OCI-LY1 (cell line): ENCODE measurements at regions not wholly inside any gene's neighbourhood (a gene's known extent, or its start where the extent isn't known, plus 50 kb on each side); places are given as distances from the start of the nearest gene placed in this dataset.

Experiments used
- H2AFZ ChIP-seq: fragments of 200-600 bp; sonication (generic), shearing (Covaris generic); 2 replicates; pipeline ENCODE4 v1.6.0; 2014; ENCODE audit warnings: antibody characterized with exemption, mild to moderate bottlenecking, low read length
- H3F3A ChIP-seq: fragments of 200-600 bp; sonication (generic), shearing (Covaris generic); 2 replicates; pipeline ENCODE4 v1.6.0; 2014; ENCODE audit warnings: mild to moderate bottlenecking, antibody characterized with exemption, low read length, moderate library complexity; ENCODE audit not compliant: insufficient read depth
- H3K27ac ChIP-seq: fragments of 200-600 bp; sonication (generic); 2 replicates; pipeline ENCODE4 v1.5.1; 2014; ENCODE audit warnings: low read length, mixed run types, mild to moderate bottlenecking, low read depth; ENCODE audit not compliant: poor library complexity, severe bottlenecking
- H3K27me3 ChIP-seq: fragments of 200-600 bp; sonication (generic); 2 replicates; pipeline ENCODE4 v1.6.0; 2014; ENCODE audit warnings: antibody characterized with exemption, mild to moderate bottlenecking, low read length, moderate library complexity; ENCODE audit not compliant: insufficient read depth
- H3K36me3 ChIP-seq: fragments of 200-600 bp; sonication (generic); 2 replicates; pipeline ENCODE4 v1.6.1; 2014; ENCODE audit warnings: mild to moderate bottlenecking, antibody characterized with exemption, low read length, moderate library complexity, mixed read lengths; ENCODE audit not compliant: insufficient read depth
- H3K4me1 ChIP-seq: fragments of 200-600 bp; sonication (generic); 2 replicates; pipeline ENCODE4 v1.5.1; 2014; ENCODE audit warnings: mild to moderate bottlenecking, low read length, moderate library complexity; ENCODE audit not compliant: insufficient read depth, severe bottlenecking
- H3K4me2 ChIP-seq: fragments of 200-600 bp; sonication (generic), shearing (Covaris generic); 2 replicates; pipeline ENCODE4 v1.6.1; 2014; ENCODE audit warnings: low read length
- H3K4me3 ChIP-seq: fragments of 200-600 bp; sonication (generic); 2 replicates; pipeline ENCODE4 v1.5.1; 2014; ENCODE audit warnings: low read length, low read depth, mild to moderate bottlenecking, mixed read lengths; ENCODE audit not compliant: poor library complexity, severe bottlenecking
- H3K79me2 ChIP-seq: fragments of 200-600 bp; shearing (Covaris generic); 2 replicates; pipeline ENCODE4 v1.6.1; 2016; ENCODE audit warnings: mixed run types, low read length, mixed read lengths; ENCODE audit not compliant: insufficient read depth
- H3K9ac ChIP-seq: fragments of 200-600 bp; sonication (generic), shearing (Covaris generic); 2 replicates; pipeline ENCODE4 v1.6.1; 2014; ENCODE audit warnings: mild to moderate bottlenecking, low read length, mixed read lengths
- H3K9me2 ChIP-seq: fragments of 200-600 bp; sonication (generic), shearing (Covaris generic); 2 replicates; pipeline ENCODE4 v1.6.1; 2014; ENCODE audit warnings: low read depth, mild to moderate bottlenecking, low read length, mixed read lengths
- H3K9me3 ChIP-seq: fragments of 200-600 bp; shearing (Covaris generic); 2 replicates; pipeline ENCODE4 v1.6.1; 2014; ENCODE audit warnings: low read length, mixed read lengths
- H4K20me1 ChIP-seq: fragments of 200-600 bp; sonication (generic), shearing (Covaris generic); 2 replicates; pipeline ENCODE4 v1.6.0; 2016; ENCODE audit warnings: mild to moderate bottlenecking, low read length; ENCODE audit not compliant: insufficient read depth
- EZH2 ChIP-seq: fragments of 200-600 bp; sonication (generic), shearing (Covaris generic); IDR thresholded peaks from 2 replicates; pipeline ENCODE4 v1.8.0; 2017; ENCODE audit warnings: borderline replicate concordance, mixed run types, mild to moderate bottlenecking, antibody characterized with exemption, low read length, moderate library complexity, mixed read lengths
- TF ChIP-seq, protein P1 (sequence below): fragments of 200-600 bp; sonication (generic), shearing (Covaris generic); IDR thresholded peaks from 2 replicates; pipeline ENCODE4 v1.5.1; 2017; ENCODE audit warnings: mild to moderate bottlenecking, antibody characterized with exemption, low read length, moderate library complexity, mixed read lengths

DNA sequence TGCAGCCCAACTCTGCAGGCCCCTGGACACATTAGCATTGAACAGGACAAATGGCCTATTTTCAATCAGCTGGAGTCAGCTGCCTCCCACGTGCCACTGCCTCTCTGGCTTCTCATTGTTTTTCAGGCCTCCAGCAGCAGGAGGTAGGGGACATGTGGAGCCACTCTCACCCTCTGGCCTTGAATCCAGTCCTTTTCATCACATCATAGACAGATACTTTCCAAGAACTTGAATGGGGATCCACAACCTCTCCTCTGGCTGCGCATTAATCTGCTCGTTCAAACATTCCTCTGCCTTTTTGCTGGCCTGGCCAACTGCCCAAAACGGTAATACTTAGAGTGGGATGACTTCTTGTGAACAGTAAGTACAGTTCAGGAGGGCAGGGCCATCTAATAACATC is 592.3 kb downstream of the PKHD1 start:
- H3K4me3 ChIP-seq: no peak overlapping the region
- no peak overlapping the region for H3K9ac ChIP-seq
- H3K79me2 ChIP-seq: no peaks in the 10 kb centered on the region
- H3K4me2 ChIP-seq: no peak overlapping the region
- no peaks in the 10 kb centered on the region for H4K20me1 ChIP-seq
- TF ChIP-seq, protein P1, sequence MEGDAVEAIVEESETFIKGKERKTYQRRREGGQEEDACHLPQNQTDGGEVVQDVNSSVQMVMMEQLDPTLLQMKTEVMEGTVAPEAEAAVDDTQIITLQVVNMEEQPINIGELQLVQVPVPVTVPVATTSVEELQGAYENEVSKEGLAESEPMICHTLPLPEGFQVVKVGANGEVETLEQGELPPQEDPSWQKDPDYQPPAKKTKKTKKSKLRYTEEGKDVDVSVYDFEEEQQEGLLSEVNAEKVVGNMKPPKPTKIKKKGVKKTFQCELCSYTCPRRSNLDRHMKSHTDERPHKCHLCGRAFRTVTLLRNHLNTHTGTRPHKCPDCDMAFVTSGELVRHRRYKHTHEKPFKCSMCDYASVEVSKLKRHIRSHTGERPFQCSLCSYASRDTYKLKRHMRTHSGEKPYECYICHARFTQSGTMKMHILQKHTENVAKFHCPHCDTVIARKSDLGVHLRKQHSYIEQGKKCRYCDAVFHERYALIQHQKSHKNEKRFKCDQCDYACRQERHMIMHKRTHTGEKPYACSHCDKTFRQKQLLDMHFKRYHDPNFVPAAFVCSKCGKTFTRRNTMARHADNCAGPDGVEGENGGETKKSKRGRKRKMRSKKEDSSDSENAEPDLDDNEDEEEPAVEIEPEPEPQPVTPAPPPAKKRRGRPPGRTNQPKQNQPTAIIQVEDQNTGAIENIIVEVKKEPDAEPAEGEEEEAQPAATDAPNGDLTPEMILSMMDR: no peak
- no peak for TF ChIP-seq EZH2
- no peaks in the 10 kb centered on the region for H3K9me2 ChIP-seq
- no peak overlapping the region for H3K27ac ChIP-seq
- no peaks in the 10 kb centered on the region for H3K9me3 ChIP-seq
- no peaks in the 10 kb centered on the region for H3K27me3 ChIP-seq
- no peaks in the 10 kb centered on the region for H3K36me3 ChIP-seq
- no peaks in the 10 kb centered on the region for H3K4me1 ChIP-seq
- no peak overlapping the region for H2AFZ ChIP-seq
- no peaks in the 10 kb centered on the region for H3F3A ChIP-seq

DNA sequence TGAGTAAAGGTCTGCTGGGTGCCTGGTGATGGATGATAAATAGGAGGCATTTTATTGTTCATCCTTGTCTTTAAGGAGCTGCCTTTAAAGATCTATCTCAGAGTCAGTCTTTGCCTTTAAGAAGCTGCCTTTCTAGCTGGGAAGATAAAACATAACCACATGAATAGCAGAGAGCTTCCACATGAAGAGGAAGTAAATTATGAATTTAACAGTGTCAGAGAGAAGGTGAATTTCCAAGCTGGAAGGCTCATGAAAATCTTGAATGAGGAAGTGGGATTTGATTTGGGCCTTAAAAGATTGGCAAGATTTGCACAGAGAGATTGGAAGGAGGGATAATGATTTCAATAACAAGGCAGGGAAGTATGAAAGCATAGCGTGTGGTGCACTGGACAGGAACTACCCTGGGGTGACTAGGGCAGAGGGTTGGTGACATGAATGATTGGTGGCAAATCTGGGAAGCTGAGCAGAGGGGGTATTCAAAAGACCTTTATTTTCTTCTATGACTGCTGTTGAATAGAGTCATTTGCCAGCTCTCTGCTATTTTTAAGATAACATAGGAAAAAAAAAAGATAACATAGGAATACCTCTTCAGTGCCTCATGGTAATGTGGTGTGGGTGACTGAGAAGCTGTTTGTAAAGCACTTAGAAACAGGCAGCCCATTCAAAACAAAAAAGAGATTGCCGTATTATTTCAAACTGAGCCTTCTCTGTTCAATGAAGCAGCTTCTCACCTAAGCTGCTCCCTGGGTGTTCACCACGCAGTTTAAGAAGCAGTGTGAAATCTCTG is 591.6 kb downstream of the PKHD1 start:
- no peak for TF ChIP-seq EZH2
- TF ChIP-seq, protein P1: no peak
- Histone ChIP-seq H3K4me1 (no peaks in the 10 kb centered on the region), H4K20me1 (no peaks in the 10 kb centered on the region), H3K9ac (no peak overlapping the region), H3F3A (no peaks in the 10 kb centered on the region), H3K9me2 (no peaks in the 10 kb centered on the region), H3K4me3 (no peak overlapping the region), H2AFZ (no peak overlapping the region), H3K27ac (no peak overlapping the region), H3K79me2 (no peaks in the 10 kb centered on the region), H3K4me2 (no peak overlapping the region), H3K27me3 (no peaks in the 10 kb centered on the region), H3K36me3 (no peaks in the 10 kb centered on the region), H3K9me3 (no peaks in the 10 kb centered on the region)

DNA sequence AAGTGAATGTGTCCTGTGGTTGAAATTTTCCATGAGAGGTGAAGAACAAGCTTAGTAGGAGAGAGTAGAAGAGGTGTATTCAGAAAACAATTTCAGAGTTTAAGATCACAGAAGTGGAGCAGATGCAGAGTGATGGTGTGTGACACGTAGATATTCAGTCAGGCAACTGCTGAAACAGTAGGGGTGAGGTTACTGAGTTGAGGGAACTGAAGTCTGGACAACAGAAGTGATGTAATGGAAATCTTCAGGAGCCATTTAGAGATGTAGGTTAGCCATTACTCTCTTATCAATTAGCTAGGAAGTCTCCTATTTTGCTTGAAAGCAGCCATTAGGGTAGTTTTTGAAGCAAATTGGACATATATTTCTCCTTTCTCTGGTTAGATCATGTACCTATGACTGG is 584.4 kb downstream of the PKHD1 start:
- Histone ChIP-seq H4K20me1 (no peaks in the 10 kb centered on the region), H3K79me2 (no peaks in the 10 kb centered on the region), H3K4me2 (no peak overlapping the region), H3K9ac (no peak overlapping the region), H3F3A (no peaks in the 10 kb centered on the region), H3K36me3 (no peaks in the 10 kb centered on the region), H3K27ac (no peak overlapping the region), H3K4me1 (no peaks in the 10 kb centered on the region), H2AFZ (no peak overlapping the region), H3K9me2 (no peaks in the 10 kb centered on the region), H3K27me3 (no peaks in the 10 kb centered on the region), H3K4me3 (no peak overlapping the region), H3K9me3 (no peaks in the 10 kb centered on the region)
- TF ChIP-seq, protein P1: no peak
- no peak for TF ChIP-seq EZH2
